Fibroblast of the conjunctiva (primary cell): ENCODE measurements at regions not wholly inside any gene's neighbourhood (a gene's known extent, or its start where the extent isn't known, plus 50 kb on each side); places are given as distances from the start of the nearest gene placed in this dataset.
"Not testable (repeated sequence)": the region's sequence is repeated elsewhere in the genome, so short reads cannot be mapped to it uniquely, and the experiment has no call there.

ENCODE experiments used
- DNase-seq: peaks from one replicate; pipeline ENCODE4 v3.0.0-alpha.2; 2010; ENCODE audit warnings: low read depth

DNA sequence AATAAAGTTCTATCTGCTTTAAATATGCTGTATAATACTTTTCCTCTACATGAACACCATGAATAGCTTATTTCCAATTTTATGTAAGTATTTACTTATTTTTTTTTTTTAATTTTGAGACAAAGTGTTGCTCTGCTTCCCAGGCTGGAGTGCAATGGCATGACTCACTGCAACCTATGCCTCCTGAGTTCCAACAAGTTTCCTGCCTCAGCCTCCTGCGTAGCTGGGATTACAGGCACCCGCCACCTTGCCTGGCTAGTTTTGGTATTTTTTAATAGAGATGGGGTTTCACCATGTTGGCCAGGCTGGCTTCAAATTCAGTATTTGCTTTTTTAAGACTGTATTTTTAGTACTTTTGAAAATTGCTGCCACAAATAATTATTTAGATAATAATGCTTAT is 1365.9 kb downstream of the GRIK2 start:
- DNase-seq: no peak

DNA sequence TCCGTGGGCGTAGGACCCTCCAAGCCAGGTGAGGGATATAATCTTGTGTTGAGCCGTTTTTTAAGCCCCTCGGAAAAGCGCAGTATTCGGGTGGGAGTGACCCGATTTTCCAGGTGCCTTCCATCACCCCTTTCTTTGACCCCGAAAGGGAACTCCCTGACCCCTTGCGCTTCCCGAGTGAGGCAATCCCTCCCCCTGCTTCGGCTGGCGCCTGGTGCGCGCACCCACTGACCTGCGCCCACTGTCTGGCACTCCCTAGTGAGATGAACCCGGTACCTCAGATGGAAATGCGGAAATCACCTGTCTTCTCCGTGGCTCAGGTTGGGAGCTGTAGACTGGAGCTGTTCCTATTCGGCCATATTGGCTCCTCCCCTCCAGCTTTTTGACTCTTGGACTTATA is 1365.0 kb downstream of the GRIK2 start:
- not testable (repeated sequence) for DNase-seq

DNA sequence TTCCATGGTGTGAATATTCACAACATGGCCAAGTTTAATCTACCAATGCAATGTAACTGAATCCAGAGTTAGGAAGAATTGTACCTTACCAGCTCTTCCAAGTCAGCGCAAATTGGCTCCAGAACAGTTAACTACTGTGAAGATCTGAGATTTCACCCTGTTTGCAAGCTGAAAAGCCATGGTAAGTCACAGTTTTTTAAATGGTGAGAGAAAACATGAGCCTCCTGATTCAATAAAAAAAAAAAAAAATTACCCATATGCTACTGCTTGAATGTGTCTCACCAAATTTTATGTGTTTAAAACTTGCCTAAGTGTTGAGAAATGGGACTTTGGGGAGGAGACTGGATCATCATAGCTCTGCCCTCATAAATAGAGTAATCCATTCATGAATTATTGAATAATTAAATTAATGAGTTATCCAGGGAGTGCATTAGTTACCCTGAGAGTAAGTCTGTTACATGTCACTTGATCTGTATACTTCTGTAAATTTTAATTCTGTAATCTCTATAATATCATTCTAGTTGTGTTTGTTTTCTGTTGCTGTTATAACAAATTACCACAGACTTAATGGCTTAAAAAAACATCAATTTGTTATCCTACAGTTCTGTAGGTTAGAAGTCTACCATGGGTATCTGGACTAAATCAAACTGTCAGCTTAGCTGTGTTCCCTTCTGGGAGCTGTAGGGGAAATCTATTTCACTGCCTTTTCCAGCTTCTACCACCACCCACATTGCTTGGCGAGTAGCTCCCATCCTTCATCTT is 1355.9 kb downstream of the GRIK2 start:
- no peak for DNase-seq

DNA sequence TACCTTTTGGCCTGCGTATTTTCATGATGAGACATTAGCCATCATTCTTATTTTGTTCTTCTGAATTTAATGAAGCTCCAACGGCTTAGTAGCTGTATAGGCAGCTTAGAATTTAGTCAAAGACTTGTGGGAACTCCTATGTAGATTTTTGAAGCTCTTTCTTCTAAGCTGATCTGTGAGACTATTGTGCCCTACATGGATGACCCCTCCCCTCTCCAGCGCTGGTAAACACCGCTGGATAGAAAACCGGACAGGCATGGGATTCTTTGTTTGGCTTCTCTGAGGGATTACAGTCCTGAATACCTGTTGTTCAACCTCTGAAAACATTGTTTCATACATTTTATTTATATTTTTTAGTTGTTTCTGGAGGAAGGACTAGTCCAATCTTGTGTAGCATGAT is 1353.4 kb downstream of the GRIK2 start:
- DNase-seq: no peak

DNA sequence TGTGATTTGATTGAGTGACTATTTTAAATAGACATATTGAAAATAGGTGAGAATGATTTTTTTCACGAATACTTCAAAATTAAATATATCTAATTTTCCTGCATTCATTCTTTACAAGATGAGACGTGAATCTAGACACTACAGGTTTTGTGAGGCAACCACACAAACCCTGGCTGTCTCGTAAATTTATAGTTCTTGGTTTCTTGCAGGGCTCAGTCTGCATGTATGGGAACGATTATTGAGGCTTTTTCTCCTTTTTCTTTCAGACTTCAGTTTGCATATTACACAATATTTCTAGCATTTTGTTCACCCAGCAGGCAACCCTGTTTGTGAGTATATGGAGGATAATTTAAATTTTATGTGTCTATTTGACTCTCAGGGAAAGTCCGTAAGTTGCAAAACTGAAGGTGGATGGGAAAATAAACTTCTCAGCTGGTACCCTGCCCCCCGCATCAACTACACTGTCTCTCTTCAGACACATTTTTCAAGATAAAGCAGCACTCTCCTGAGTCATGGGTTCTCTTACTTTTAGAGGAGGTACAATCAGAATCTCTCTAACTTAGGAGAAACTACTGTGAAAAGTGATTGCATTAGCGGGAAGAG is 1349.3 kb downstream of the GRIK2 start:
- no peak for DNase-seq

DNA sequence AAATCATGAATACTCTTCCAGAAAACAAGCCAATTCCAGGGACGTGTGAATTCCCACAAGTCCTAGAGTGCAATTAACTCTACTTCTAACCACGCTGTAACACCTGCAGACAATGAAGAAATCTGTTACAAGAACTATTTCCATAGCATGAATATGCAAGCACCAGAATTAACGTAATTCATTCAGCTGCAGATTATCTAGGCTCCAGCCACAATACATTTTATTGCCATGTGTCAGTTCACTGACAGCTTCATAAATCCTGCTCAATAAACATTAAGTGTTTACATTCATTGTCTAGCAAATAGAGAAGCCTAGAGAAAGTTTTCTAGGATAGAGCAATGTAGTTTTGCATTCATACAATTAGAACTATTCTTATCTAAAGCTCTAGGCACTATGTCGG is 1348.5 kb downstream of the GRIK2 start:
- no peak for DNase-seq

DNA sequence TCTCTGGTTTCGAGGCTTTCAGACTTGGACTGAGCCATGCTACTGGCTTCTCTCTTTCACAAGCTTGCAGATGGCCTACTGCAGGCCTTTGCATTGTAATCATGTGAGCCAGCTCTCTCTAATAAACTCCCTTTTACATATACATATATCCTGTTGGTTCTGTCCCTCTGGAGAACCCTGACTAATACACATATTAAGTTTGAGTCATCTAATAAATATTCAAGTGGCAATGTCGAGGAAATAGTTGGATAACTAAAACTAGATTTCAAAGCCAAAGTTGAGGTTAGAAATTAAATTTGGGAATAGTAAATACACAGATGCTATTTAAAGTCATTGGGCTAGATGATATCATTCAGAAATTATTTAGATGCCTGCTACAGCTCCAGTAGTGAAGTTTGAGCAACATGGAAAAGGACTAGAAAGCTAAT is 1343.4 kb downstream of the GRIK2 start:
- peak; percentile 61 for DNase-seq

DNA sequence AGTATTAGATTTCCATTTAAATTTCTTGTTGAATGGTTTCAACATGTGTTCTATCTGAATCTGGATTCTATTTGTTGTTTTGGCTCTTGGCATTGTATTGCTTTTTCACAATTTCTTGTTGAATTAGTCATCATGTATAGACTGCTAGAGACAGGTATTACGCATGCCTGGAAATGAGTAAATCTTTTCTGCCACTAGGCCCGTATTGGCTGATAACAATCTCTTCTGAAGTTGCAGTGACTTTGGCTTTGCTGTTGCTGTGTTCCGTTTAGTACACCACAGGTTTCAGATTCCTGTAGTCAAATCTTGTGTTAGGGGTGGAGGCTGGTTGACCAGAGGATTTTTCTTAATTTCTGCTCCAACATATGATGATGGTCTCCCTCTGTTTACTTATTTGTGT is 1339.4 kb downstream of the GRIK2 start:
- DNase-seq: peak; percentile 21

DNA sequence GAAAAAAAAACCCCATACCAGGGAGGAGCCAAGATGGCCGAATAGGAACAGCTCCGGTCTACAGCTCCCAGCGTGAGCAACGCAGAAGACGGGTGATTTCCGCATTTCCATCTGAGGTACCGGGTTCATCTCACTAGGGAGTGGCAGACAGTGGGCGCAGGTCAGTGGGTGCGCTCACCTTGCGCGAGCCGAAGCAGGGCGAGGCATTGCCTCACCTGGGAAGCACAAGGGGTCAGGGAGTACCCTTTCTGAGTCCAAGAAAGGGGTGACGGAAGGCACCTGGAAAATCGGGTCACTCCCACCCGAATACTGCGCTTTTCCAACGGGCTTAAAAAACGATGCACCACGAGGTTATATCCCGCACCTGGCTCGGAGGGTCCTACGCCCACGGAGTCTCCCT is 1328.6 kb downstream of the GRIK2 start:
- not testable (repeated sequence) for DNase-seq

DNA sequence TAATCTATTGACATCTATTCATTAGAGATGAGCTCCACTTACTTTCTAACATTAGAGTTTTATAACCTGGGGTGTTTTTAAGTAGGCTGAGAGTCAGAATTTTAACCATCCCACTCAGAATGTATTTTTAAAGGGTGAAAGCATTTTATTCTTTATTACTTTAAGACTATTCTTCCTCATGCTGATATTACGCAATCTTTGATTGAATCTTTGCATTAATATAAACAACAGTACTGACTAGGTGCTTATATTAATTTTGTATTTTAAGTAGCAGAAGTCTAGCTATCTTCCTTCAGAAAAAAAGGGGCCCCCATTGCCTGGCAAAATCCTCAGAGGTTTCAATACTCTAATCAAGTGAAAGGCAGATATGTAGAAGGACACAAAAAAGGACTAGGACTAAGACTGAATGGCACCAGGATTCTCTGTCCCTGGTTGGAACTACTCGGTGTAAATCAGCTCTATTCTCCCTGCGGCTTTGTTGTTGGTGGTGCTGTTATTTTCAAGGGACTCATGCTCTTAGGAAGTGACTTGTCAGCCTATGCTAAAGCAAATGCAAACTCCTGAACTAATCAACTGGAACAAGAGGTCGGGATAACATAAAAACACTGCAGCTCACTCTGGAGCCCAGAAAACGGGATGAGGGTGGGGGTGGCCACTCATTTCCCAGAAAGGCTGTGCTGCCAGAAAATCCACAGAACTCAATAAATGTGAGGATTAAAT is 1324.4 kb downstream of the GRIK2 start:
- no peak for DNase-seq

DNA sequence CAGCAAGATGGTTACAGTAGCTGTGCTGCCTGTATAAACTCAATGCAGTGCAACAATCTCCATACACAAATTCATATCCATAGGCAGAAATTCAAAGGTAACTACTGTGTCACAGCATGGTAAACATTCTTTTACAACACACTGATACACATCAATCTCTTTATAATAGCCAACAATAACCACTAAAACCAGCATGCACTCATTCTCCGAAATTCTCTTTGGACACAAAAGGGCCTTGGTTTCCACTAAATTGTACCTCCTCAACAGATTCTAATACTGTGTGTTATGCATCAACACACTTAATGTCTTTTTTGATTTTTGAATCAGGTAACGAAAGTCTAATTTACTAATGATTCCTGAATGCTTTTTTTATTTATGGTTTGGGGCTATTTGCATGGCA is 1323.7 kb downstream of the GRIK2 start:
- no peak for DNase-seq

DNA sequence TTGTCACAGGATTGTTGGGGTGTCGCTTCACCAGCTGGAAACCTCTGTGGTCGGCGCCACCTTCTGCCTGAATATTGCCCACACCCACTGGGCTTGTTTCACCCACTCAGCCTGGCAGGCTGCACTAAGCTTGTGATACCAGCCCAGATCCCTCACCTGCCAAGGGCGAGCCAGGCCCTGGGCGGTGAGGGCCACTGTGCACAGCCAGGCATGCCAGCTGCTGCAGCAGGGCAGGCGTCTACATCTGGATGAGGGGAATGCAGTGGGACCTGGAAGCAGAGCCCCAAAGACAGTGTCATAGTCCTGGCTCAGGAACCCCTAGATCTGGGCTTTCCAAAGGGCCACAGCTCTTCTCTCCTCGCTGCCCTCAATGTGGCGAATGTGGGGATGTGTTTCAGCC is 1307.5 kb downstream of the GRIK2 start:
- DNase-seq: no peak

DNA sequence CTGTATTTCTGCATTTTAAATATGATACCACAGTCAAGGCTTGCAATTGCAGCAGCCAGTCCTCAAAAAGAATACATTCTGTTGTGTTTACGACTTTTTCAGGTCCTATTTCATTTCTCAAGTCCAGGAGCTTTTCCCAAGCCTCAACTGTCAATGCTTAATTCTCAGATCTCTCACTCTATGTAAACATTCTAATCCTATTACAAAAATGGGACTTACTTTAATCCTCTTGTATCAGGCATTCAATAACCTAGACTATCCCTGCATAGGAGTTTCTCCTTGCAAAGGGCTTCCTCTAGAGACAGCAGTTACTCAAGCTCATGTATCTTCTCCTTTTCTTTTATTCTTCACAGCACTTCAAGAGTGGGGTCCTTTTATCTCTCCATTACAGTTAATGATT is 1293.0 kb downstream of the GRIK2 start:
- no peak for DNase-seq

DNA sequence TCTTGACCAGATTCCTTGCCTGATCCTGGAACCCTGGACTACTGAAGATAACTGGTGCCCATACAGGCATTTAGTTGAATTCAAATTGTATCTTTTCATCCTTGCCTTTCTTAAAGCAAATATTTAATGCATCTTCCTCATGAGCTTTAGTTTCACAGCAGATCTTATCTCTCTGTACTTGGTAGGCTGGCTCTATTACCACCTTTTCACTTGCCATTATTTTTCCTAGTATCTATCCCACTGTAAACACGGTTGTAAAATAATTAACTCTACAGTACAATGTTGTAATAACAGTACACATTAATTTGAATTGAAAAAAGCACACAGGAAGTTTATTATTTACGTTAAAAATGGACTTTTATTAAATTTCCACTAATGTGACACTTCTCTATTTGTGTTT is 1286.9 kb downstream of the GRIK2 start:
- no peak for DNase-seq

DNA sequence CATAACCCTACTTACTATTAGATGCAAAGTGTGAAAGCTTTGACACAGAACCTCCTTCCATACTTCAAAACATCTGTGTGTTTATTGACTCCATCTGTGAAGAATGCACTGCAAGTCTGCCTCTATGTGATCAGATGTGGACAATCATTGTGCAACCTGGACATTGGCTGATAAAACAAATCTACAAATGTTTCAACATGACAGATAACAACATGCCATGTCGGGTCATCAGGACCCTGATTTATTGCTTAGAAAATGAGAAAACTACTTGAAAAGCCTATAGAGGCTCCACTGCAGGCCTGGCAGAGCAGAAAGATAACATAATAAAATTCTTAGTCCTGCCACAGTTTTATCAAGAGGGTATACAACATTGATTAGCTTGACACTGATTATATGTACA is 1286.4 kb downstream of the GRIK2 start:
- no peak for DNase-seq

DNA sequence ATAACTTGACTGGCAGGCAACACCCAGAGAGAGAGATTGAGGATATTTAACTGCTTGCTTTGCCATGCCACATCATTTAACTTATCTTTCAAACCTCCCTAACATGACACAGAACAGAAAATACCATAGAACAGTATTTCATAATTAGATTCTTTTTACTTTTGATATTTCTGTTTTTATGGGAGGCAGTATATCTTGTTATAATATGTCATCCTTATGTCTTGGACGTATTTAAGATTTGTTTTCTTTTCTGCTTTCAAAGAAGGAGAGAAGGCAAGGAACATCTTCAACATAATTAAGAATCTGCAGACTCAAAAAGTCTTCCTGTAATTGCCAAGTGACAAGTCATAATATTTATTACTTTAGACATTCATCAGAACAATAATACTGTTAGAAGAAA is 1283.7 kb downstream of the GRIK2 start:
- no peak for DNase-seq

DNA sequence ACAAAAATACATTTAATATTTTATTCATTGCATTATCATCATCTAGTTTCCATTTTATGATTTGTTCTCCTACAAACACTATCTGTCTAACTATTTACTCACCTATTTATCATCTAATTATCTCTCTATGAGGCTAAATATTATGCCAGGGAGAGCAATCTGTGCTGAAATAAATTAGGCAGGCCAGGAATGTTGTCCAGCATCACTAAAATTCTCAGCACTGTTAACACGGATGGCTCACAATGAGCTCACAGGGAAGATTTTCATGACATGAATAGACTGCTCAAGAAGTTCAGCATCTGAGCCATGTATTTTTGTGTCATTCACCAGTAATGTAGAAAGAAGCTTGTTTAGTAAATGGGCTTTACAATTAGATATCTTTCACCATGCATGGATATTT is 1277.2 kb downstream of the GRIK2 start:
- DNase-seq: no peak

DNA sequence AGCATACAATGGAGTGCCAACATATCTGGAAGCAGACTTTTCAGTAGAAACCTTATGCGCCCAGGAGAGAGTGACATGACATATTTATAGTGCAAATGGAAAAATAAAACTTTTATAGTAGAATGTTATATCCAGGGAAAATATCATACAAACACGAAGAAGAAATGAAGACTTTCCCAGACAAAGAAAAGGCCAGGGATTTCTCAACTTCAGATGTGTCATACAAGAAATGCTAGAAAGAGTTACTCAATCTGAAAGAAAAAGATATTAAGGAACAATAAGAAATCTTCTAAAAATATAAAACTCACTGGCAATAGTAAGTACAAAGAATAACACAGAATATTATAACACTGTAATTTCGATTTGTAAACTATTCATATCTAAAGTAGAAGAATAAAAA is 1269.3 kb downstream of the GRIK2 start:
- no peak for DNase-seq

DNA sequence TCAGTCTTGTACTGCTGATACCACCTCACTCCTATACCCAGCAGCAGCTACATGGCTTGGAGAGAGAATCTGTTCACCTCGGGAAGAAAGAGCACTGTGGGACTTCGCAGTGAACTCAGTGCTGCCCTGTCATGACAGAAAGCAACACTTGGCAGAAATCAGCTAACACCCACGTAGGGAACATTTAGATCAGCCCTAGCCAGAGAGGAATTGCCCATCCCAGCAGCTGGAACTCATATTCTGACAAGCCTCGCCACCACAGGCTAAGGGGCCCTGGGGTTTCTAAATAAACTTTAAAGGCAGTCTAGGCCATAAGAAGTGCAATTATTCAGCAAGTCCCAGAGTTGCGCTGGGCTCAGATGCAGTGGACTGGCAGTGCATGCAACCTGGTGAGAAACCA is 1266.8 kb downstream of the GRIK2 start:
- DNase-seq: no peak

DNA sequence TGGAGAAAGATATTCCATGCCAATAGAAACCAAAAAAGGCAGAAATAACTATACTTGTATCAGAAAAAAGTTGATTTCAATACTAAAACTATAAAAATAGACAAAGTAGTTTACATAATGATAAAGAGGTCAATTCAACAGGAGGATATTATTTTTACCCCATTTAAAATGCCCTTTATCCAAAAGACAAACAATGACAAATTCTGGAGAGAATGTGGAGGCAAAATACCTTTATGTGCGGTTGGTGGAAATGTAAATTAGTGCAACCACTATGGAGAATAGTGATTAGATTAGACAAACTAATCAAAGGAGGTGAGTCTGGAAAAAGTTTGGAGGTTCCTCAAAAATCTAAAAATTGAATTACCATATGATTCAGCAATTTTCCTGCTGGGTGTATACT is 1262.3 kb downstream of the GRIK2 start:
- DNase-seq: no peak

DNA sequence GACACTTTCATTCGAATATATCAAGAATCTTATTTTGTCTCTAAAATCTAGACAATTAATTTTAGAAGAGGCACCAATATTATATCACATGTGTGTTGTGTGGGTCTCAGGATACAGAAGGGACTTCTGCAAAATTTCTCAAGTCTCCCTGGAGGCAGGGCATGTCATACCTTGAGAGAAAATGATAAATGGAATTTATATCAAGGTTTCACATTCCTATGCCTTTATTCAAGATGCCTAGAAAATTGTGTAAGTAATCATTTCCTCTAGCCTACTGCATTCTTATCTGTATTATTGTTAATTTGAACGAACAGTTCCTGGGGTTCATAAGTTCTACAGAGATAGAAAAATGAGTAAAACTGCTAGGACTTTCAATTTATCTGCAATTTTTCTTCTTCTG is 1247.9 kb downstream of the GRIK2 start:
- no peak for DNase-seq

DNA sequence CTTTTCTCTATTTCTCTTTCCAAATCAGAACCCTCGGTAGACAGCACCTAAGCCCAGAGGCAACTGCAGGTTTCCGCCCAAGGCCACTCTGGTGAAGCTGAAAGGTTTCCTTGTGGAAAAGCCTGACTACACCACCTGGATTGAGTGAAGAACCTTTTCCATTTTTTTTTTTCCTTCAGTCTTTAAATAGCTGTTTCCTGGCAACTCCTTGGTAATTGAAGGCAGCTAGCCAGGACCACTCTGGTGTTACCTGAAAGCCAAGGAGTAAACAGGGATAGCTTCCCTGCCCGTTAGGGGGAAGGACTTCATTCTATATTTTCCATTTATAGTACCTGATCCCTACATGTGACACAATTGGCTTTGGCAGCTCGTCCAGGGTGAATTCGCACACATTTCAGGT is 1238.4 kb downstream of the GRIK2 start:
- no peak for DNase-seq

DNA sequence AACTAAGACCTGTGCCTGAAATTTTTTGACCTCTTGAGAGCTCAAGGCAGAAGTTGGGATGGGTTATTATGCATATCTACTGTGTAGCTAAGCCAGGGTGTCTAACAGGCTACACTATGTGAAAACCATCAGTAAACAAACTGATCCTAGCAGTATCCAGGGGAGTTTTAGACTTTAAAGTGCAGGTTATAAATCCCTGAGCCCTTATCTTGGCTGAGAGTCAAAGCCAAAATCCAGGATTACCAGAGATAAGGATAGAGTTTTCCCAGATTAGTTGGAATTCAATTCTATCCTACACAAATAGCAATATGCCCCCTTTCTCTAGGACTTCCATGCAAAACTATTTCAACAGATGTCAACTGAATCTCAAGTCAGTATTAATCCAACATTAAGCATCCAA is 1229.7 kb downstream of the GRIK2 start:
- no peak for DNase-seq
